ENCODE measurements at regions not wholly inside any gene's neighbourhood (a gene's known extent, or its start where the extent isn't known, plus 50 kb on each side); places are given as distances from the start of the nearest gene placed in this dataset.

DNA sequence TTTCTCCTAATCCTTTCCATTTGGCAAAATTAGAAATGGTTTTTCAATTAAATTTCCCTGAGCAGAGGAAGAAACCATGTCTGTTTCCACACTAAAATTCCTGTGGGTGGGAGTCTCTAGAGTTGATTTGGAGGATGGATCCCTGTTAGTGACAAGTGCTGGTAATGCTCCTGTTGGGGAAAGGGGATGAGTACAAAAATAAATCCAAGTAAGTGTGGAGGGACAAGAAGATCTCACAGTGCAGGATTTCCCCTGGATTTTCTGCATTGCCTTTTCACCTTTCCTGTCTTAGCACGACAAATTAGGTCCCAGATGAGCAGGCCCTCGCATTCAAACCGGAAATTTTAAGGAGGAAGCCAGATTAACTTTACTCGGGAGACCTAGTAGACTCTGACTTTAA, 107.5 kb downstream of the DAD1 start:
- no peak for TF ChIP-seq ZNF274 (IDR thresholded peaks at IDR 0.05; ENCODE audit: low read depth, low read length)
- no peak for TF ChIP-seq YY1 (IDR thresholded peaks at IDR 0.05; ENCODE audit: insufficient read depth, insufficient read length)
- TF ChIP-seq SUZ12 (IDR thresholded peaks at IDR 0.05; ENCODE audit: extremely low read depth, insufficient read depth, insufficient read length): no peak

Measured in NT2/D1 (cell line).